GM21526 (cell line): ENCODE measurements at regions not wholly inside any gene's neighbourhood (a gene's known extent, or its start where the extent isn't known, plus 50 kb on each side); places are given as distances from the start of the nearest gene placed in this dataset.
A peak's percentile ranks its signal among the peaks of the same experiment; 100 is the strongest.
"Not testable (repeated sequence)": the region's sequence is repeated elsewhere in the genome, so short reads cannot be mapped to it uniquely, and the experiment has no call there.

Experiments used
- ATAC-seq: cut with Tn5 transposase; IDR thresholded peaks from one replicate; pipeline ENCODE4 v1.9.1; 2021; ENCODE audit warnings: moderate library complexity; ENCODE audit not compliant: unreplicated experiment, low FRiP score

DNA sequence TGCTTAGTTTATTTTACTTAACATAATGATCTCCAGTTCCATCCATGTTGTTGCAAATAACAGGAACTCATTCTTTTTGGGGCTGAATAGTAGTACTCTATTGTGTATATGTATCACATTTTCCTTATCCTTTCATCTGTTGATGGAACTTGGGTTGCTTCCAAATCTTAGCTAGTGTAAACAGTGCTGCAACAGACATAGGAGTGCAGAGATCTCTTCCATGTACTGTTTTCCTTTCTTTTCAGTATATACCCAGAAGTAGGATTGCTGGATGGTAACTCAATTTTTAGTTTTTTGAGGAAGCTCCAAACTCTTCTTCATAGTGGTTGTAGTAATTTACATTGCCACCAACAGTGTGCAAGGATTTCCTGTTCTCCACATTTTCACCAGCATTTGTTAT is 138.8 kb upstream of the POC5 start:
- ATAC-seq, result no peak

DNA sequence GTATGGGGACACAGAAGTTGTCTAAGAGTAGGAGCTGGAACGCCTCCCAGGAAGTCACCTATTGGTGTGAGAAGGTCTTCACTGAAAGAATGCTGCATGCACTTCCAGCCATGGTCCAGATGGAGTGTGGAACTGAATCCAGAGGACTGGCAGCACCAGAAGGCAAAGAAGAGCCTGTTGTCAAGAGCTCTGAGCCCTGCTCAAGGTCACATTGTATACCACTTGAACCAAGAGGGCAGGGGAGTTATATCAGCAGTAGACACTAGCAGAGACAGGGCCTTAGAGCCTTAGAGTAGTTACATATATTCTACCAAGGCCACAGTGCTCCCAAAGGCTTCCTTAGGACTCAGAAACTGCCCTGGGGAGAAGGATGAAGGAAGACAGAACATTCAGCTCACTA is 130.8 kb upstream of the POC5 start:
- no peak for ATAC-seq

DNA sequence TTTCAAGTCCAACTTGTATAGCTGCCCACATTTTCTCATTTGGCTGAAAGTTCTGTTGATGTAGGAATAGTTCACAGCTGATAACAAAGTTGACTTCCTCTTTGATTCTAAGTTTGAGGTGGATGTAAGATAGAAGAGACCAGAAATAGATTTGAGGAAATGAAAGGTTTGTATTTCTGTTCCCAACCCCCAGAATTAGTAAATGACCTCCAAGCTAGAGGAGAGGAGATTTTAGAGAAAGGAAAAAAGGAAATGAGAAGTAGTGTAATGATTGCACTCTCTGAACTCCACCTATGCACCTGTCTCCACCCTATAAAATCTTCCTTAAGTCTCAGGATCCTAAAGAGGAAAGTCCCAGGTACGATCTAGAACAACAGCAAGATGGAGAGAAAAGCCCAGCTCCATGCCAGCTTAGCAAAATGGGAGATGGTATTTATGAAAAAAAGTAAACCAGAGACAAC is 130.4 kb upstream of the POC5 start:
- ATAC-seq, result peak; percentile 88

DNA sequence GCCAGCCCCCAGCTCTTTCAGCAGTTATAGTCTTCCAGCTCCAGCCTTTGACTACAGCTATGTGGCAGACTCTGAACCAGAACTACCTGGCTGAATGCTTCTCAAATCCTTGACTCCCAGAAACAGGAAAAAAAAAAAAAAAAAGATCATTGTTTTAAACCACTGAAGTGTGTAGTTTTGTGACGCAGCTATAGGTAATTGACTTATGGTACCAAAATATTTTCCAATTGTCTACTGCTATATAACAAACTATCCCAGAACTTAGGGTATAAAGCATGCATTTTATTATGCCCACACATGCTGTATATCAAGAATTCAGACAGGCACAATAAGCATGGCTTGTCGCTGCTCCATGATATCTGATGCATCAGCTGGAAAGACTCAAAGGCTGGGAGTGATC is 127.1 kb upstream of the POC5 start:
- no peak for ATAC-seq

DNA sequence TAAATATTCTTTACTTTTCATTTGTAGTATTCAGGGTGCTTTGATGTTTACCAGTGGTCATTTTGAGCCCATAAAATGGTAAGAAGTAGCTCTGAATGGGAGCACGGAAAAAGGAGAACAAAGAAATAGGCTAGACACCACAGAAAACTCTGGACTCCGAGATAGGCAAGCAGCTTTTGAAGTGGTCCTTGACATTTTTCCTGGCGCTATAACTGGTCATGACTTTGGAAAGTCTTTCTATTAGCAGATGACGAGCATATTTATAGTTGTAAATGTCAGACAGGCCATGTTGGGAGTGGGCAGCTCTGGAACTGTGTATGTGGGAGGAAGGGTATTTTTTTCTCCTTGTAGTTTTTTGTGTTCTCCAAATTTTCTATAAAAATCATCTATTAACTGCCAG is 126.1 kb upstream of the POC5 start:
- no peak for ATAC-seq

DNA sequence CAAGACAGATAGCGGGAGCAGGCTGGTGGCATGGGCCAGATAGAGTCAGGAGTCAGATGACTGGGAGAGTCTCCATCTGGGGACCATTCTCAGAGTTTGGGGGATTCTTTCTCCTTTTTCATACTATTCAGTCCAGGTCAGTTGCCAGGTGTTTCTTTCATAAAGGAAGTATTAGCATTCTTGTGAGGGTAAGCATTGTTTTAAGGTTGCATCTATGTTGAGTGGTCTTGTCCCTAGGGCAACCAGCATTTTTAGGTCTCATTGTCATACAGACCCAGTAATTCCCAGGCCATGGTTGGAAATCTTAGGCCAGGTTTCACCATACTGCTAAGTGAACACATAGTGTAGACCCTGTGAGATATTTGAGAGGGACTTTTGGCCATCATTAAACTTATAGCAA is 122.3 kb upstream of the POC5 start:
- no peak for ATAC-seq

DNA sequence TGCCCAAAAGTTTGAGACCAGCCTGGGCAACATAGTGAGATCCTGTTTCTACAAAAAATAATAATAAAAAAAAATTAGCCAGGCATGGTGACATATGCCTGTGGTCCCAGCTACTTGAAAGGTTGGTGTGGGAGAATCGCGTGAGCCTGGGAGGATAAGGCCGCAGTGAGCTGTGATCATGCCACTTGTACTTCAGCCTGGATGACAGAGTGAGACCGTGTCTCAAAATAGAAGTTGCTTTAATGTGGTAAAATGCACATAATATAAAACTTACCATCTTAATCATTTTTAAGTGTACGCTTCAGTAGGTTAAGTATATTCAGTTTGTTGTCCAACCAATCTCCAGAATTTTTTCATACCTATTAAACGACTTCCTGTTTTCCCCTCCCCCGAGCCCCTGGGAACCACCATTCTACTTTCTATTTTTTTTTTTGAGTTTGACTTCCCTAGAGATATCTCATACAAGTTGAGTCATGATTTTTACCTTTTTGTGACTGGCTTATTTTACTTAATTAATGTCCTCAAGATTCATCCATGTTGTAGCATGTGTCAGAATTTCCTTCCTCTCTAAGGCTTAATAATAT is 120.1 kb upstream of the POC5 start:
- no peak for ATAC-seq

DNA sequence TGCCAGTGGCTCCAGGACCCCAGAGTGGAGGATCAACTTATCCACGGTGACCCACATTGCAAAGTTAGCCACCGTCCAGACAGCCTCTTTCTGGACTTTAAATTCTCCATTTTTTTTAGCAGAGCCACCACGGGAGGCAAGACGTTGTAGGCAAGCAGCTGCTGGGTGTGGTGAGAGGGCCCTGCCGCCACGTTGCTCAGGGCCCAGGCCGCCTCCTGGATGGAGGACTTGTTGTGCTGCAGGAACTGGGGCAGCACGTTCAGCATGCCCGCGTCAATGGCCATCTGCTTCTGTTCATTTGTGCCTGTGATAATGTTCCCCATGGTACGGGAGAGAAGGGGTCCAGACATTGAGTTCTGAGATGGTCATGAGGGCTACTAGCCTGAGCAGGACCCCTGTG is 114.3 kb upstream of the POC5 start:
- ATAC-seq, result no peak

DNA sequence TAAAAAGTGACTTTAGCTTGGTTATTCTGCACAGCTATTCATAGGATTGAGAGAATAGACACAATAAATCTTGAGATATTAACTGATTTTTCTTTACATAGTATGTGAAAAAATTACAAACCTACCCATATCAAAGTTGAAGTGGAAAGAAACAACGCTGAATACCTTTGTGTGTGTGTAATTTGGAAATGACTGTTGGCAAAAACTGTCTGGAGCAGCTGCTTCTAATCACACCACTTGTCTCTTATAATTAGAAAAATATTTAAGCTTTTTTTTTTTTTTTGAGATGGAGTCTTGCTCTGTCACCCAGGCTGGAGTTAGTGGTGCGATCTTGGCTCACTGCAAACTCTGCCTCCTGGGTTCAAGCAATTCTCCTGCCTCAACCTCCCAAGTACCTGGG is 110.8 kb upstream of the POC5 start:
- no peak for ATAC-seq

DNA sequence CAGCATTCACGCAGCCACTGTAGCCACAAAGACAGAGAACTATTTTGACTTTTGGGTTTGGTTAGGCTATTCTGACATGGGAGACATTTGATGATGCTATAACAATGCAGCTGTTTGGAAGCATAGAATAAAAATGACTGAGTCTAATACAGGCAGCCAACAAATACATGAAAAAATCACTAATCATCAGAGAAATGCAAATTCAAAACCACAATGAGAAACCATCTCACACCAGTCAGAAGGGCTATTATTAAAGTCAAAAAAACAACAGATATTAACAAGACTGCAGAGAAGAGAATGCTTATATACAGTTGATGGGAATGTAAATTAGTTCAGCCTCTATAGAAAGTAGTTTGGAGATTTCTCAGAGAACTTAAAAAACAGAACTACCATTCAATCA is 107.1 kb upstream of the POC5 start:
- no peak for ATAC-seq

DNA sequence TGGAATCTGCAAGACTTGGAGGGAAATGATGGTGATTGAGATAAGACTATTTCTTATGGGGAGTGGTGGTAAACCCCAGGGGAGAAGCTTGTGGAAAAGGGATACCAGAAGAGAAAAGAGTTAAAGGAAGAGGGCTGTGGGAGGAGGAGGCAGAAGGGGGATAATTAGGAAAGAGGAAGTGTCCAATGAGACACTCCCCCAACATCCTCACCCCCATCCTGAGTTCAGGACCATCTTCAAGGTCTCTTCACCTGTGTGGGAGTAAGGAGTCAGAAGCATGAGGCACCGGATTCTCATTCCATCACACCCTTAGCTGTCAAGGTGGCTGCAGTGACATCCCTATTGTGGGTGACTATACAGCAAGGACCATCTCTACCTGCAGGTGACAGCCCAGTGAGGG is 106.6 kb upstream of the POC5 start:
- ATAC-seq, result no peak

DNA sequence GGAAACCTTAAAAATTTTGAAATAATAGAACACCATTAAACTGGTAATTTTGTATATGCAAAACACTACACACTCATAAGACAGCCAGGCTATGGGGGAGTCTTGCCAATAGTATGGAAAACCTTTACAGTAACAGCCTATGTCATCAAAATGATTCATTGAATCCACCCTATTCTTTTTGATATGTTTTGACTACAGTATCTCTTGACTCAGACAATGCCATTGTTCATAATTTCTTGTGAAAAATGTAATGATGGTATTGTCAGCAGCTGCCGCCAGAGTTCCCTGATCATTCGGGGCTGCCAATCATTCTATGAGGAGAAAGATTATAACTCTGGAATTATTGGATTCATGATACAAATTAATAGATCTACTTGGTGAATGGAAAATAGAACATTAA is 101.4 kb upstream of the POC5 start:
- ATAC-seq, result no peak

DNA sequence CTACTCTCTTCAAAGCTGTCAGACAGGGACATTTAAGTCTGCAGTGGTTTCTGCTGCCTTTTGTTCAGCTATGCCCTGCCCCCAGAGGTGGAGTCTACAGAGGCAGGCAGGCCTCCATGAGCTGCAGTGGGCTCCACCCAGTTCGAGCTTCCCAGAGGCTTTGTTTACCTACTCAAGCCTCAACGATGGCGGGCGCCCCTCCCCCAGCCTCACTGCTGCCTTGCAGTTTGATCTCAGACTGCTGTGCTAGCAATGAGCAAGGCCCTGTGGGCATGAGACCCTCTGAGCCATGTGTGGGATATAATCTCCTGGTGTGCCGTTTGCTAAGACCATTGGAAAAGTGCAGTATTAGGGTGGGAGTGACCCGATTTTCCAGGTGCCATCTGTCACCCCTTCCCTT is 82.5 kb upstream of the POC5 start:
- not testable (repeated sequence) for ATAC-seq

DNA sequence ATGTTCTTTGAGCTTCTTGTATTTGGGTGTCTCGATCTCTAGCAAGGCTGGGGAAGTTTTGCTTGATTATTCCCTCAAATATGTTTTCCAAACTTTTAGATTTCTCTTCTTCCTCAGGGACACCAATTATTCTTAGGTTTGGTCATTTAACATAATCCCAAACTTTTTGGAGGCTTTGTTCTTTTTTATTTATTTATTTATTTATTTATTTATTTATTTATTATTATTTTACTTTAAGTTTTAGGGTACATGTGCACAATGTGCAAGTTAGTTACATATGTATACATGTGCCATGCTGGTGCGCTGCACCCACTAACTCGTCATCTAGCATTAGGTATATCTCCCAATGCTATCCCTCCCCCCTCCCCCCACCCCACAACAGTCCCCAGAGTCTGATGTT is 52.1 kb upstream of the POC5 start:
- ATAC-seq, result not testable (repeated sequence)
